Endothelial cell of umbilical vein (primary cell): ENCODE measurements at regions not wholly inside any gene's neighbourhood (a gene's known extent, or its start where the extent isn't known, plus 50 kb on each side); places are given as distances from the start of the nearest gene placed in this dataset.

ENCODE experiments used
- CTCF ChIP-seq, 2 donors: IDR thresholded peaks; 1 replicate in 1 of 2; 2 replicates in 1 of 2; pipeline ENCODE4 v1.5.1; 2011; ENCODE audit warnings: low read length in 2 of 2, mild to moderate bottlenecking in 2 of 2, moderate library complexity in 2 of 2, control low read depth in 1 of 2, inconsistent platforms in 1 of 2, low read depth in 1 of 2; ENCODE audit not compliant: insufficient read depth in 1 of 2; ENCODE audit errors: extremely low read depth in 1 of 2
- EZH2 ChIP-seq: IDR thresholded peaks from 2 replicates; pipeline ENCODE4 v1.6.1; 2012; ENCODE audit warnings: borderline replicate concordance, low read depth, mild to moderate bottlenecking, moderate library complexity, low read length, inconsistent platforms; ENCODE audit not compliant: severe bottlenecking
- FOS ChIP-seq: IDR thresholded peaks from 2 replicates; pipeline ENCODE4 v1.6.1; 2011; ENCODE audit warnings: mild to moderate bottlenecking, low read length, moderate library complexity, borderline replicate concordance; ENCODE audit not compliant: insufficient read depth
- JUN ChIP-seq: IDR thresholded peaks from 2 replicates; pipeline ENCODE4 v1.6.1; 2011; ENCODE audit warnings: borderline replicate concordance, low read depth; ENCODE audit not compliant: insufficient read length, insufficient read depth
- MAX ChIP-seq: IDR thresholded peaks from 2 replicates; pipeline ENCODE4 v1.6.1; 2011; ENCODE audit not compliant: insufficient read depth, insufficient read length
- MYC ChIP-seq: IDR thresholded peaks from one replicate; pipeline ENCODE4 v1.6.1; 2011; ENCODE audit warnings: mild to moderate bottlenecking, low read depth, low read length
- POLR2A ChIP-seq: IDR thresholded peaks from 2 replicates; pipeline ENCODE4 v1.6.1; 2012; ENCODE audit warnings: low read depth, mild to moderate bottlenecking, control low read depth, low read length
- POLR2AphosphoS5 ChIP-seq: IDR thresholded peaks from 2 replicates; pipeline ENCODE4 v1.6.1; 2012; ENCODE audit warnings: low read depth, mild to moderate bottlenecking, control low read depth, low read length, moderate library complexity; ENCODE audit not compliant: insufficient read depth

- no peak for TF ChIP-seq POLR2A
- no peak for TF ChIP-seq CTCF (IDR thresholded peaks at IDR 0.05; ENCODE audit: extremely low read depth in 1 of 2, insufficient read depth in 1 of 2, low read depth in 1 of 2, low read length in 2 of 2)
- no peak for TF ChIP-seq MAX
- TF ChIP-seq POLR2AphosphoS5: no peak
- no peak for TF ChIP-seq EZH2
- TF ChIP-seq FOS: no peak
- no peak for TF ChIP-seq MYC
- no peak for TF ChIP-seq JUN
Observed at GRCh38 chr14:61145903-61146481, 135.1 kb downstream of the TMEM30B start.
